HG03025 (cell line): ENCODE measurements at regions not wholly inside any gene's neighbourhood (a gene's known extent, or its start where the extent isn't known, plus 50 kb on each side); places are given as distances from the start of the nearest gene placed in this dataset.
"Not testable (repeated sequence)": the region's sequence is repeated elsewhere in the genome, so short reads cannot be mapped to it uniquely, and the experiment has no call there.

Source experiments
- ATAC-seq: cut with Tn5 transposase; IDR thresholded peaks from one replicate; pipeline ENCODE4 v1.9.1; 2021; ENCODE audit warnings: mild to moderate bottlenecking, moderate library complexity; ENCODE audit not compliant: unreplicated experiment, low FRiP score

- ATAC-seq = no peak
Observed at GRCh38 chr22:22193923-22194322, 50.7 kb upstream of the VPREB1 start.

GRCh38 chr22:22193462-22193861 lies 51.1 kb upstream of the VPREB1 start:
- not testable (repeated sequence) for ATAC-seq

- ATAC-seq = not testable (repeated sequence)
Observed at GRCh38 chr22:22193006-22193405, 51.6 kb upstream of the VPREB1 start.

DNA sequence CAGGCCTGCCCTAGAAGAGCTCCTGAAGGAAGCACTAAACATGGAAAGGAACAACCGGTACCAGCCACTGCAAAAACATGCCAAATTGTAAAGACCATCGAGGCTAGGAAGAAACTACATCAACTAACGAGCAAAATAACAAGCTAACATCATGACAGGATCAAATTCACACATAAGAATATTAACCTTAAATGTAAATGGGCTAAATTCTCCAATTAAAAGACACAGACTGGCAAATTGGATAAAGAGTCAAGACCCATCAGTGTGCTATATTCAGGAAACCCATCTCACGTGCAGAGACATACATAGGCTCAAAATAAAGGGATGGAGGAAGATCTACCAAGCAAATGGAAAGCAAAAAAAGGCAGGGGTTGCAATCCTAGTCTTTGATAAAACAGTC lies 54.8 kb upstream of the VPREB1 start:
- not testable (repeated sequence) for ATAC-seq

GRCh38 chr22:22187863-22188262 lies 56.7 kb upstream of the VPREB1 start:
- not testable (repeated sequence) for ATAC-seq

DNA sequence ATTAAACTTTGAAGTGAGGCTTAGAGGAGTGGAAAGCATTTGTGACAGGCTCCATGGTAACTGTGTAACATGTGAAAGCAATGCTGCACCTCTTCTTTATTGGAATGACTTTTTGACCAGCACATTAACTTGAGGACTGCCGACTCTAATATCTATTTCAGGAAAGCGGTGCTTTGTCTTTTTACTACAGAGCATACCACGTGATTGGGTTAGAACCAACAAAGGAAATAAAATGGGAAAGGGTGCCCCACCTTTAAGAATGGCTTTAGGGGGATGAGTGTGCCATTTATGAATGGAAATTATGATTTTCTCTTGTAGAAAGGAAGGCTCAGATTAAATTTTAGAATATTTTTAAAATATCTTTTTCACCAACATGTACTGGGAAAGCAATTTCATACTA lies 57.3 kb upstream of the VPREB1 start:
- ATAC-seq = no peak

GRCh38 chr22:22185844-22186499 lies 58.6 kb upstream of the VPREB1 start:
- no peak for ATAC-seq

DNA sequence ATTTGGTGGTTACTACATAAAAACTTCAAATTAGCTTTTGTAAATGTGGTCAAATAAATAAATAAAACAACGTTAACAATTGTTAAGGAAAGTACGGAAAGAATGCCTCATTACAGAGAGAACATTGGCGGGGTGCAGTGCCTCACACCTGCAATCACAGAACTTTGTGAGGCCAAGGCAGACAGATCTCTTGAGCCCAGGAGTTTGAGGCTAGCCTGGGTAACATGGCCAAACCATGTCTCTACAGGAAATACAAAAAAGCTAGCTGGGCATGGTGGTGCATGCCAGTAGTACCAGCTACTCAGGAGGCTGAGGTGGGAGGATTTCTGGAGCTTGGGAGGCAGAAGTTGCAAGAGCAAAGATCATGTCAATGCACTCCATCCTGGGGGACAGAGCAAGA lies 59.4 kb upstream of the VPREB1 start:
- no peak for ATAC-seq

DNA sequence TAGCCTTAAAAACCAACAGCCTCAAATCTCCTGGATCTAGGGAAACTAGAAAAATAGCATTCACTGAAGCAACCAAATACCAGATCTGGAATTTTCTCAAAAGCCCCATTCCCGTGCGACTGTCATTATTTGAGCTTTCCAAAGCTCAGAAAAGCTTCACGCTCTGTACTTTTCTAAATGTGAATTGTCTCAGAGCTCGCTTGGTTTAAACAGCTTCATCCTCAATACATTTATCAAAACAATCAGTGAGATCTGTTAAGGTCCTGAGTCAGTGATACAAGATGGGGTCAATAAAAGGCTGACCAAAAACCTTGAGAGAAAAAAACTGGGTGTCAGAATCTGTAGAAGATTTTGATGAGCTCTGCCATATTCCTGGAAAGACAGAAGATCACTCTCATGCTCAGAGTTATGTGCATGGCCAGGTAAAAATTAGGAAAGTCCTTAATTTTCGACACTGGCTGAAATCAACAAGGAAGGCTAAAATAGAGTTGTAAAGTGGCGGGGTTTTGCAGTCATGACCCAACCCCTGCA lies 60.2 kb upstream of the VPREB1 start:
- ATAC-seq = no peak

GRCh38 chr22:22182990-22183264 lies 61.7 kb upstream of the VPREB1 start:
- no peak for ATAC-seq

- no peak for ATAC-seq
Observed at GRCh38 chr22:22182218-22182989, 62.2 kb upstream of the VPREB1 start.

- ATAC-seq = no peak
Observed at GRCh38 chr22:22181341-22181850, 63.2 kb upstream of the VPREB1 start.

DNA sequence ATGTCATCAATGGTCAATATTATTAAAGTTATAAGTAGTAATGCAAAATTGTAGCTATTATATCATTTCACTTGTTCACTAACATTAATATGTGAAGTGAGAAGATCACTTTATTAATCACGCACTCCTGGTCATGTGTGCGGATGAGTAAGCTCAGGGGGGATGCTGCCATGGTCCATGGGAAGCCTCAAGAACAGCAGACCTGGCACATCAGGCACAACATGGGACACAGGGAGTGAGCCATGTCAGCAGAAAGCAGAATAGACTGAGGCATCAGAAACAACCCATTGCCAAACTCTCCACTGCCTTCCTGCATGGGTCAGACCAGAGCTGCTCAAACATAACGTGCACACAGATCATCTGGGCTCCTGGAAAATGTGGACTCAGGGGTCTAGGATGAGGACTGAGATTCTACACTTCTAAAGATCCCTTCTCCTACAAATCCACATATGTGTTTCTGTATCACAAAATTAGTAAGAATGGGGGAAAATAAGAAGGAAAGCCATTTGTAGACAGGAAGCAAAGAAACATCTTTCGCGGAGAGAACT lies 63.8 kb upstream of the VPREB1 start:
- ATAC-seq = no peak

- ATAC-seq = no peak
Observed at GRCh38 chr22:22179858-22180257, 64.7 kb upstream of the VPREB1 start.

DNA sequence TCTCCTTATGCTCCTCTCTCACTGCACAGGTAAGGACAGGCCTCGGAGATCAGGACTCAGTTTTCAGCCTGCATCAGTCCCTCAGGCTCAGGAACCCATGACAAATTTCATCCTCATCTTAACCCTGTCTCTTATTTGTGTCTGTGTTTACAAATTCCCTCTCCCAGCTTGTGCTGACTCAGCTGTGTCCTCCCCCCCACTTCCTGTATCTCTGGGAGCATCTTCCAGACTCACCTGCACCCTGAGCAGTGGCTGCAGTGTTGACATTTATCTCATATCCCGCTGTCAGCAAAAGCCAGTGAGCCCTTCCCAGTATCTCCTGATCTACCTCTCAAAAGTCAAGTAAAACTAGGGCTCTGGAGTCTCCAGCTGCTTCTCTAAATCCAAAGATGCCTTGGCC lies 65.6 kb upstream of the VPREB1 start:
- ATAC-seq = no peak

DNA sequence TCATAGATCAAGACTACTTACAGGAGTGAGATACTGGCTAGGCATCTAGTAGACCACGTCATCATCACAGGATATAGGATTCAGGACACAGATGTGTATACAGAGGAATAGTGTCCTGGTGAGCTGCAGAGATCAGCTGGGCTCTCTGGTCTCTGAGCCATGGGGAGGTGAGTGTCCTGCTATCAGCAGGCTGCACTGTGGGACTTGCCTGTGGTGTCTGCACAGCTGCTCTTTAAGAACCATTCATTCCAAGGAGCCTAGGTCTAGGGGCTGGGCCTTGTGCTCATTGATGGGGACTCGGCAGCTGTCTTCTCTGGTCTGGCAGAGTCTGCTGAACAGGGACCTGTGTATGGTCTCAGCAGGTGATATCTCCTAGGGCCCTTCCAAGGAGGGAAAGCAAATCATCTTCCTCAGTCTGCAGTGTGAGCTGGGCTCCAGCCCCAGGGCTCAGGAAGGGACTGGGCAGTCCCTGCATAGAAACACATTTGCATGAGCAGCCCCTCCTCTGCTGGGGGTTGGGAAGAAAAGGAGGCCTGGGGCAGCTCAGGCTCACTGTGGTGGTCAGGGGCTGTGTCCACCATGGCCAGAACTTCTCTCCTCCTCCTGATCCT lies 66.1 kb upstream of the VPREB1 start:
- no peak for ATAC-seq

DNA sequence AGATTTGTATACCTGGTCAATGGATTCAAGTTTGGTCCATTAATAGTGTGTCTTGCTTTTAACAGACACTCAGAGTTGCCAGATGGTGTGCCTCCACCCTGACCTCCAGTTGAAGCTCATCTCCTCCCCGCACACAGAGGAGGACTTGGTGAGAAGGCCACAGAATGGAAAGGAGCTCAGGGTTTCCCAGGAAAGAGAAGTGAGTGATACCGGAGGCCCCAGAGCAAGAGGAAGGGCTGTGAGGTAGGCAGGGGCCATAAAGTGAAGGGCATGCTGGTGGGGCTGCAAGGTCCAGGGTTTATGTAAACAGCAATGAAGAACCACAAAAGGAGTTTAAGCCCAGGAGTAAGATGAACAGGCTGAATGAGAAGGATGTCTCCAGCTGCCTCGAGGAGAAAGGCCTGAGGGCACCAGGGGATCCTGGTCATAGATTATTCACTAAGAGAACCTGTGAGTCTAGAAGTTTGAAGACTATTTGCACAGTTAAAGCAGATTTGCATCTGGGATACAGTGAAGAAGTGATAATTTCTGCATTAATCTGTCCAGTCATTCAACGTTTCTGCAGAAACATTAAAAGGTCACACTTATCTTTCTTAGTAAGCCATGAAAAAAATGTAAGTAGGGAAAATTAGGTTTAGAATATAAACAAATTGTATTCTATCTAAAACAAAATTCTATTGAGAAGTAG lies 67.5 kb upstream of the VPREB1 start:
- no peak for ATAC-seq

DNA sequence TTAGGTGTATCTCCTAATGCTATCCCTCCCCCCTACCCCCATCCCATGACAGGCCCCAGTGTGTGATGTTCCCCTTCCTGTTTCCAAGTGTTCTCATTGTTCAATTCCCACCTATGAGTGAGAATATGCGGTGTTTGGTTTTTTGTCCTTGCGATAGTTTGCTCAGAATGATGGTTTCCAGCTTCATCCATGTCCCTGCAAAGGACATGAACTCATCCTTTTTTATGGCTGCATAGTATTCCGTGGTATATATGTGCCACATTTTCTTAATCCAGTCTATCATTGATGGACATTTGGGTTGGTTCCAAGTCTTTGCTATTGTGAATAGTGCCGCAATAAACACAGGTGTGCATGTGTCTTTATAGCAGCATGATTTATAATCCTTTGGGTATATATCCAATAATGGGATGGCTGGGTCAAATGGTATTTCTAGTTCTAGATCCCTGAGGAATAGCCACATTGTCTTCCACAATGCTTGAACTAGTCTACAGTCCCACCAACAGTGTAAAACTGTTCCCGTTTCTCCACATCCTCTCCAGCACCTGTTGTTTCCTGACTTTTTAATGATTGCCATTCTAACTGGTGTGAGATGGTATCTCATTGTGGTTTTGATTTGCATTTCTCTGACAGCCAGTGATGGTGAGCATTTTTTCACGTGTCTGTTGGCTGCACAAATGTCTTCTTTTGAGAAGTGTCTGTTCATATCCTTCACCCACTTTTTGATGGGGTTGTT lies 71.5 kb upstream of the VPREB1 start:
- not testable (repeated sequence) for ATAC-seq

- no peak for ATAC-seq
Observed at GRCh38 chr22:22171357-22172218, 73.0 kb upstream of the VPREB1 start.
